Thymus (tissue), 11 donors: ENCODE measurements at regions not wholly inside any gene's neighbourhood (a gene's known extent, or its start where the extent isn't known, plus 50 kb on each side); places are given as distances from the start of the nearest gene placed in this dataset.
"Not testable (repeated sequence)": the region's sequence is repeated elsewhere in the genome, so short reads cannot be mapped to it uniquely, and the experiment has no call there.

ENCODE experiments used
- DNase-seq, 9 donors: peaks; one replicate each; pipeline ENCODE4 v3.0.0-alpha.2; 2013; ENCODE audit warnings: low spot score in 9 of 9, low read depth in 6 of 9, missing footprints in 1 of 9
- H3K27ac ChIP-seq, 2 donors: one replicate each; pipeline ENCODE4 v1.5.1; 2013; ENCODE audit warnings: control low read depth in 1 of 2, low read depth in 1 of 2, low read length in 1 of 2, mild to moderate bottlenecking in 1 of 2, moderate library complexity in 1 of 2
- H3K27me3 ChIP-seq, 2 donors: one replicate each; pipeline ENCODE4 v1.5.1; 2013; ENCODE audit warnings: low read length in 1 of 2; ENCODE audit not compliant: control insufficient read depth in 2 of 2, insufficient read depth in 1 of 2
- H3K36me3 ChIP-seq, 2 donors: one replicate each; pipeline ENCODE4 v1.5.1; 2013; ENCODE audit warnings: low read length in 1 of 2, mild to moderate bottlenecking in 1 of 2, moderate library complexity in 1 of 2; ENCODE audit not compliant: control insufficient read depth in 2 of 2, insufficient read depth in 2 of 2
- H3K4me1 ChIP-seq, 2 donors: one replicate each; pipeline ENCODE4 v1.5.1; 2013; ENCODE audit warnings: low read length in 2 of 2; ENCODE audit not compliant: control insufficient read depth in 2 of 2, insufficient read depth in 2 of 2
- H3K4me3 ChIP-seq, 2 donors: one replicate each; pipeline ENCODE4 v1.5.1; 2013; ENCODE audit warnings: low read length in 2 of 2, control low read depth in 1 of 2, mild to moderate bottlenecking in 1 of 2
- H3K9me3 ChIP-seq, 2 donors: one replicate each; pipeline ENCODE4 v1.5.1; 2013; ENCODE audit warnings: low read length in 1 of 2, mild to moderate bottlenecking in 1 of 2; ENCODE audit not compliant: control insufficient read depth in 2 of 2, insufficient read depth in 1 of 2
- WGBS: extraction: QIAGEN DNeasy Blood & Tissue Kit; methylation state at CpG from one replicate; pipeline ENCODE4 v1.1.7; 2013; 5-methylcytosine and 5-hydroxymethylcytosine counted together
- donor health status: healthy.

DNA sequence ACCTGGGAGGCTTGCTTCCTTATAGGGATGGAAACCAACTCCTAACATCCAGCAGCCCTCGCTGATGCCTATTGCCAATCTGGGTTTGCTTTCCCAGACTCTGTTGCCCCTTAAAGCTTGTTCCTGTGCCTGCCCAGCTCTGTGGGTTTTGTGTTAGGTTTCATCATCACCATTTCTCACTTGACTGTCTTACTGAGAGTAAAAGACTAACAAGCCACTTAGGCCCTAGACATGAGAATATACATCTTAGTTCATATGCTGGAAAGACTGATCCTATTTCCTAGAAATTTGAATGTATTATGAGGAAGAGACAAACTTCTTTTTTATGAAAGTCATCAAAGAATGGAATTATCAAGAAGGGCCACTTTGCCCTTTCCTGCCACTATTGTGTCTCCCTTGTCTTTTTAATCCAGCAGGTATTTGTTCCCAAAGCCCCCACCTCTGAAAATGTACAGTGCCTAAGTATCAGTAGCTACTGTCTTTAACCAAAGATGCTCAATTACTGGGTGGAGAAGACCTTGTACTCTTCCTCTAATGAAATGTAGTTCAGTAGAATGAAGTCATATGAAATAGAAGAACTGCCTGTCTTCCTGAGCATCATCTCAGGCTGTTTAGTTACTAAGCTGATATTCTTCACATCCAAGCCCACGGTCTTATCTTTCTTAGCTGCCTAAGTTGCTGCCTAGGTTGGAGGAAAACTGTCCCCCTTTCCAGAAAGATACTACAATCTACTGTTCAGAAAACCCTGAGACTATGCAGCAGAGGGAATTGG, 59.8 kb upstream of the ZPLD1 start:
- Histone ChIP-seq H3K4me1 (no peaks in the 10 kb centered on the region), H3K27me3 (no peaks in the 10 kb centered on the region), H3K27ac (no peak overlapping the region), H3K4me3 (no peak overlapping the region), H3K36me3 (no peaks in the 10 kb centered on the region), H3K9me3 (no peaks in the 10 kb centered on the region)
- 93% methylated on average over 2 of the region's 2 CpGs for WGBS
- peak in 4 of 9 donors; percentile 12 to 41 (median 30) for DNase-seq

DNA sequence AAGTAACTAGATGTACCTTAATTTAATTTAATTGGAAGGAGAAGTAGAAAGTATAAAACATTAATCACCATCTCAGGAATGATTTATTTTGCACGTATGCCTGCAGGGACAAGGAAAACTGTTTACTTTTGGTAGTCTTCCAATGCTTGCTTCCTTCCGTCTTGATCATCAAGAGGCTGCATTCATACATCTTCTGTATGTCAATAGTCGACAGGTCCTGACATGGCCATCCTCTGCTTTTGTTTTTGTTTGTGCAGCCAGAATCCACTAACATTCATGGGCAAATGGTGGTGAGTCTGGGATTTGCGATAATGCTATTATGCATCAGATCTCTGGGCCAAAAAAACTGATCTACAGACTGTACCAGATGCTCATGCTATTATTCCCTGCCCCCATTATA, 56.6 kb upstream of the ZPLD1 start:
- Histone ChIP-seq H3K36me3 (no peaks in the 10 kb centered on the region), H3K4me1 (no peaks in the 10 kb centered on the region), H3K27me3 (no peaks in the 10 kb centered on the region), H3K27ac (no peak overlapping the region), H3K4me3 (no peak overlapping the region), H3K9me3 (no peaks in the 10 kb centered on the region)
- DNase-seq, result no peak
- 90% methylated on average over 4 of the region's 4 CpGs for WGBS

DNA sequence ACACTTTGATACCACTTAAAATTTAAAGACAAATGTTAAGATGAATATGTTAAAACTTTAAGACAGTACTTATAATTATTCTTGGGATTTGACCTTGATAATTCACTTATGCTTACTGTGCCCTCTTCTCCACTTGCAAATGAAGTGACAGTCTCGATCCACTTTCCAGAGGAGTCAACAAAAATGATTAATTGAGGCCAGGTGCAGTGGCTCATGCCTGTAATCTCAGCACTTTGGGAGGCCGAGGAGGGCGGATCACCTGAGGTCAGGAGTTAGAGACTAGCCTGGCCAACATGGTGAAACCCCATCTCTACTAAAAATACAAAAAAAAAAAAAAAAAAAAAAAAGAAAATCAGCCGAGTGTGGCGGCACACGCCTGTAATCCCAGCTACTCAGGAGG, 52.6 kb upstream of the ZPLD1 start:
- WGBS, result 93% methylated on average over 6 of the region's 6 CpGs
- not testable (repeated sequence) for H3K27me3 ChIP-seq, H3K4me3 ChIP-seq, H3K4me1 ChIP-seq, DNase-seq, H3K9me3 ChIP-seq, H3K27ac ChIP-seq, H3K36me3 ChIP-seq
